PFSK-1 (cell line): ENCODE measurements at regions not wholly inside any gene's neighbourhood (a gene's known extent, or its start where the extent isn't known, plus 50 kb on each side); places are given as distances from the start of the nearest gene placed in this dataset.

Source experiments
- FOXP2 ChIP-seq: optimal IDR thresholded peaks from 2 replicates; pipeline ENCODE3; 2011; ENCODE audit warnings: borderline replicate concordance, control low read depth, inconsistent platforms; ENCODE audit not compliant: insufficient read depth; ENCODE audit errors: extremely low read length, extremely low read depth
- POLR2AphosphoS5 ChIP-seq: IDR thresholded peaks from 2 replicates; pipeline ENCODE4 v1.6.1; 2012; ENCODE audit warnings: low read depth, mild to moderate bottlenecking, control low read depth, low read length, moderate library complexity
- REST ChIP-seq, 2 experiments: IDR thresholded peaks; 2 replicates each; pipeline versions ENCODE4 v1.6.1 to v1.8.0; 2011 to 2012; ENCODE audit warnings: low read depth in 2 of 2, low read length in 2 of 2, control low read depth in 1 of 2, inconsistent platforms in 1 of 2, mild to moderate bottlenecking in 1 of 2, moderate library complexity in 1 of 2; ENCODE audit not compliant: insufficient read depth in 1 of 2
- SIN3A ChIP-seq: IDR thresholded peaks from 2 replicates; pipeline ENCODE4 v1.6.1; 2012; ENCODE audit warnings: mild to moderate bottlenecking, low read length, moderate library complexity, borderline replicate concordance; ENCODE audit not compliant: insufficient read depth
- TAF1 ChIP-seq: IDR thresholded peaks from 2 replicates; pipeline ENCODE4 v1.6.1; 2012; ENCODE audit warnings: low read length, control low read depth, borderline replicate concordance; ENCODE audit not compliant: insufficient read depth

GRCh38 chr7:52447581-52448180 lies 587.8 kb upstream of the POM121L12 start:
- no peak for TF ChIP-seq POLR2AphosphoS5
- no peak for TF ChIP-seq REST (IDR thresholded peaks at IDR 0.05; ENCODE audit: insufficient read depth in 1 of 2, low read depth in 2 of 2, low read length in 2 of 2)
- TF ChIP-seq TAF1 = no peak
- TF ChIP-seq SIN3A = no peak
- TF ChIP-seq FOXP2 = no peak
